ENCODE measurements at regions not wholly inside any gene's neighbourhood (a gene's known extent, or its start where the extent isn't known, plus 50 kb on each side); places are given as distances from the start of the nearest gene placed in this dataset.

GRCh38 chr7:119344466-119344865 lies 928.5 kb upstream of the KCND2 start:
- no peaks in the 10 kb centered on the region for H3K36me3 ChIP-seq
- H3K9me3 ChIP-seq, result peaks cover 0 to 4% (median 0%) of the 10 kb centered on the region in 4 donors
- no peak for TF ChIP-seq POLR2A (IDR thresholded peaks at IDR 0.05)
- no peak for TF ChIP-seq CTCF (IDR thresholded peaks at IDR 0.05)
- no peak for TF ChIP-seq EP300 (IDR thresholded peaks at IDR 0.05)
- H3K27me3 ChIP-seq, result no peaks in the 10 kb centered on the region
- no peak overlapping the region for H3K4me3 ChIP-seq
- no peak for DNase-seq (ENCODE audit: low spot score in 2 of 2)
- no peaks in the 10 kb centered on the region for H3K4me1 ChIP-seq
- WGBS, 2 donors, result 49 to 57% methylated on average over 2 of the region's 2 CpGs
- no peak overlapping the region for H3K27ac ChIP-seq

GRCh38 chr7:119348491-119348890 lies 924.5 kb upstream of the KCND2 start:
- H3K4me3 ChIP-seq, result no peak overlapping the region
- no peaks in the 10 kb centered on the region for H3K9me3 ChIP-seq
- no peak for TF ChIP-seq CTCF (IDR thresholded peaks at IDR 0.05)
- TF ChIP-seq EP300 (IDR thresholded peaks at IDR 0.05), result no peak
- TF ChIP-seq POLR2A (IDR thresholded peaks at IDR 0.05), result no peak
- H3K27me3 ChIP-seq, result no peaks in the 10 kb centered on the region
- no peak overlapping the region for H3K27ac ChIP-seq
- H3K36me3 ChIP-seq, result no peaks in the 10 kb centered on the region
- no peak for DNase-seq (ENCODE audit: low spot score in 2 of 2)
- no peaks in the 10 kb centered on the region for H3K4me1 ChIP-seq

- WGBS, 2 donors, result 88 to 100% methylated on average over 3 to 5 of the region's 5 CpGs
- no peak for DNase-seq (ENCODE audit: low spot score in 2 of 2)
- no peaks in the 10 kb centered on the region for H3K4me1 ChIP-seq
These were observed 922.6 kb upstream of the KCND2 start for GRCh38 chr7:119350334-119350733.

GRCh38 chr7:119351320-119351719 lies 921.7 kb upstream of the KCND2 start:
- Histone ChIP-seq H3K9me3 (no peaks in the 10 kb centered on the region), H3K27me3 (no peaks in the 10 kb centered on the region), H3K36me3 (no peaks in the 10 kb centered on the region), H3K27ac (no peak overlapping the region), H3K4me3 (no peak overlapping the region), H3K4me1 (no peaks in the 10 kb centered on the region)
- WGBS, 2 donors, result 80 to 96% methylated on average over 7 to 8 of the region's 8 CpGs
- no peak for DNase-seq (ENCODE audit: low spot score in 2 of 2)
- no peak for TF ChIP-seq POLR2A (IDR thresholded peaks at IDR 0.05)
- no peak for TF ChIP-seq CTCF (IDR thresholded peaks at IDR 0.05)
- TF ChIP-seq EP300 (IDR thresholded peaks at IDR 0.05), result no peak

More at GRCh38 chr7:119350334-119350733, 922.6 kb upstream of the KCND2 start:
- no peak for TF ChIP-seq EP300 (IDR thresholded peaks at IDR 0.05)
- no peak for TF ChIP-seq CTCF (IDR thresholded peaks at IDR 0.05)
- TF ChIP-seq POLR2A (IDR thresholded peaks at IDR 0.05), result no peak
- no peaks in the 10 kb centered on the region for H3K36me3 ChIP-seq
- H3K9me3 ChIP-seq, result no peaks in the 10 kb centered on the region
- no peak overlapping the region for H3K27ac ChIP-seq
- no peaks in the 10 kb centered on the region for H3K27me3 ChIP-seq
- no peak overlapping the region for H3K4me3 ChIP-seq

GRCh38 chr7:119374436-119374835 lies 898.5 kb upstream of the KCND2 start:
- no peaks in the 10 kb centered on the region for H3K4me1 ChIP-seq
- TF ChIP-seq POLR2A (IDR thresholded peaks at IDR 0.05), result no peak
- TF ChIP-seq EP300 (IDR thresholded peaks at IDR 0.05), result no peak
- TF ChIP-seq CTCF (IDR thresholded peaks at IDR 0.05), result no peak
- H3K27ac ChIP-seq, result no peak overlapping the region
- no peak overlapping the region for H3K4me3 ChIP-seq
- no peaks in the 10 kb centered on the region for H3K36me3 ChIP-seq
- WGBS, 2 donors, result 80 to 88% methylated on average over 2 of the region's 2 CpGs
- no peaks in the 10 kb centered on the region for H3K9me3 ChIP-seq
- DNase-seq (ENCODE audit: low spot score in 2 of 2), result no peak
- no peaks in the 10 kb centered on the region for H3K27me3 ChIP-seq

Data from tibial nerve (tissue), 4 donors.